GM12878 (cell line): ENCODE measurements at regions not wholly inside any gene's neighbourhood (a gene's known extent, or its start where the extent isn't known, plus 50 kb on each side); places are given as distances from the start of the nearest gene placed in this dataset.

Experiments
- ATAC-seq: fragments of 200-7000 bp; cut with Tn5 transposase; 3 replicates; pipeline ENCODE4 v1.9.1; 2020; ENCODE audit warnings: mild to moderate bottlenecking, moderate library complexity
- BruUV-seq: library from RNA; stranded (reverse); fragments of 400-500 nt; replicated peaks from 2 replicates; lab custom pipeline; 2021; lab: Mats Ljungman, UMichigan
- CTCF ChIA-PET: fragments of 300-600 bp; sonication (Branson Sonifier 250); formaldehyde crosslinking; extraction: SDS; loops from one replicate; lab custom pipeline; 2021; ENCODE audit warnings: inconsistent platforms; lab: Yijun Ruan, JAX
- POLR2A ChIA-PET: fragments of 350-600 bp; formaldehyde crosslinking; extraction: SDS; loops from one replicate; lab custom pipeline; 2021; ENCODE audit warnings: inconsistent platforms; lab: Charles Lee
- RAD21 ChIA-PET: fragments of 300-600 bp; sonication (Branson Sonifier 250); formaldehyde crosslinking; loops from one replicate; lab custom pipeline; 2023; ENCODE audit warnings: antibody characterized with exemption; ENCODE audit not compliant: unreplicated experiment; lab: Charles Lee
- SMC1A ChIA-PET: fragments of 300-600 bp; sonication (Branson Sonifier 250); formaldehyde crosslinking; loops from one replicate; lab custom pipeline; 2023; ENCODE audit not compliant: unreplicated experiment, uncharacterized antibody; lab: Charles Lee
- DNase-seq: peaks from one replicate; pipeline ENCODE4 v3.0.0-alpha.2; 2011; ENCODE audit warnings: low read depth, low spot score
- FAIRE-seq: peaks from 3 replicates; lab custom pipeline; 2011; peaks lifted over from hg19 to GRCh38; lab: Jason Lieb, UNC
- H2AFZ ChIP-seq: 2 replicates; pipeline ENCODE4 v1.6.0; 2011; ENCODE audit warnings: low read depth, low read length, control low read depth; ENCODE audit not compliant: control insufficient read depth
- H3K27ac ChIP-seq: 2 replicates; pipeline ENCODE4 v1.5.1; 2011; ENCODE audit warnings: control low read depth; ENCODE audit not compliant: control insufficient read depth, insufficient read depth
- H3K27me3 ChIP-seq, 2 experiments: replicated peaks in 1 of 2; 2 replicates each; pipeline versions ENCODE4 v1.6.0 to v1.6.1; 2011; ENCODE audit warnings: low read length in 1 of 2; ENCODE audit not compliant: control insufficient read depth in 2 of 2, insufficient read depth in 2 of 2
- H3K36me3 ChIP-seq, 2 experiments: 2 replicates each; pipeline ENCODE4 v1.5.1; 2011; ENCODE audit warnings: low read length in 1 of 2; ENCODE audit not compliant: control insufficient read depth in 2 of 2, insufficient read depth in 2 of 2
- H3K4me1 ChIP-seq: 2 replicates; pipeline ENCODE4 v1.6.1; 2011; ENCODE audit warnings: mild to moderate bottlenecking, low read length, moderate library complexity, mixed read lengths; ENCODE audit not compliant: control insufficient read depth, insufficient read depth
- H3K4me2 ChIP-seq: 2 replicates; pipeline ENCODE4 v1.6.0; 2011; ENCODE audit warnings: control low read depth; ENCODE audit not compliant: control insufficient read depth, insufficient read depth
- H3K4me3 ChIP-seq: fragments of 200-600 bp; sonication (generic); 2 replicates; pipeline ENCODE4 v1.5.1; 2016
- H3K79me2 ChIP-seq: 2 replicates; pipeline ENCODE4 v1.6.0; 2011; ENCODE audit warnings: low read length; ENCODE audit not compliant: control insufficient read depth, insufficient read depth
- H3K9ac ChIP-seq: 2 replicates; pipeline ENCODE4 v1.8.0; 2011; ENCODE audit warnings: low read length, control low read depth, mixed read lengths; ENCODE audit not compliant: control insufficient read depth, insufficient read depth
- H3K9me3 ChIP-seq: replicated peaks from 3 replicates; pipeline ENCODE4 v1.5.1; 2011; ENCODE audit warnings: mild to moderate bottlenecking, low read length; ENCODE audit not compliant: control insufficient read depth, insufficient read depth
- H4K20me1 ChIP-seq: 2 replicates; pipeline ENCODE4 v1.6.0; 2011; ENCODE audit not compliant: control insufficient read depth, insufficient read depth
- BACH1 ChIP-seq: fragments of 450-650 bp; IDR thresholded peaks from 2 replicates; pipeline ENCODE4 v1.6.1; 2017; ENCODE audit warnings: mild to moderate bottlenecking, borderline replicate concordance
- FOXK2 ChIP-seq: fragments of 450-650 bp; IDR thresholded peaks from 2 replicates; pipeline ENCODE4 v1.6.1; 2017; ENCODE audit warnings: mild to moderate bottlenecking, moderate library complexity
- MYC ChIP-seq: IDR thresholded peaks from 2 replicates; pipeline ENCODE4 v1.6.1; 2011; ENCODE audit warnings: mild to moderate bottlenecking, low read length, moderate library complexity, inconsistent platforms; ENCODE audit not compliant: insufficient read depth, insufficient replicate concordance, insufficient read length, severe bottlenecking
- ZZZ3 ChIP-seq: IDR thresholded peaks from 2 replicates; pipeline ENCODE4 v1.6.1; 2011; ENCODE audit warnings: low read depth; ENCODE audit not compliant: control insufficient read depth, insufficient read length
- WGBS: methylation state at CpG from one replicate; pipeline ENCODE4 v1.1.6; 2016; ENCODE audit warnings: low lambda C conversion rate; ENCODE audit not compliant: insufficient replicate concordance, insufficient coverage; ENCODE audit errors: missing lambda C conversion rate; 5-methylcytosine and 5-hydroxymethylcytosine counted together
- in situ Hi-C: fragments of 300-500 bp; cut with MboI; formaldehyde crosslinking; loops from 9 replicates; pipeline ENCODE4 v1.14.3; 2018; ENCODE audit warnings: mixed read lengths
- intact Hi-C: fragments of 100-400 bp; cut with micrococcal nuclease; formaldehyde crosslinking; loops from one replicate; pipeline ENCODE4 v1.14.2; 2022; ENCODE audit not compliant: unreplicated experiment
- TF ChIP-seq, protein P1 (sequence below): IDR thresholded peaks from 2 replicates; pipeline ENCODE4 v1.6.1; 2012; ENCODE audit warnings: mild to moderate bottlenecking, low read depth, low read length
- TF ChIP-seq, protein P2 (sequence below): IDR thresholded peaks from 2 replicates; pipeline ENCODE4 v1.6.1; 2011; ENCODE audit warnings: low read depth, mild to moderate bottlenecking, low read length, moderate library complexity, borderline replicate concordance; ENCODE audit errors: extremely low read depth

DNA sequence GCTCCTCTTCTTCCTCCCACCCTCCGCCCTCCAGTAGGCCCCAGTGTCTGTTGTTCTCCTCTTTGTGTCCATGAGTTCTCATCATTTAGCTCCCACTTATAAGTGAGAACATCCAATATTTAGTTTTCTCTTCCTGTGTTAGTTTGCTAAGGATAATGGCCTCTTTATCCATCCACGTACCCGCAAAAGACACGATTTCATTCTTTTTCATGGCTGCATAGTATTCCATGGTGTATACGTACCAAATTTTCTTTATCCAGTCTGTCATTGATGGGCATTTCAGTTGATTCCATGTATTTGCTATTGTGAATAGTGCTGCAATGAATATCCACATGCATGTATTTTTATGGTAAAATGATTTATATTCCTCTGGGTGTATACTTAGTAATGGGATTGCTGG lies 82.2 kb downstream of the COPS8 start:
- intact Hi-C loops, result no loop called here
- WGBS, result 36% methylated on average over 5 of the region's 5 CpGs
- Histone ChIP-seq H3K27me3 (peaks cover 0 to 2% of the 10 kb centered on the region in 2 experiments; a peak in 1 of 4 replicates), H3K36me3 (no peaks in the 10 kb centered on the region), H3K4me2 (no peak overlapping the region), H3K4me3 (no peak overlapping the region), H3K79me2 (no peaks in the 10 kb centered on the region), H2AFZ (no peak overlapping the region), H3K9ac (no peak overlapping the region), H3K4me1 (no peaks in the 10 kb centered on the region), H3K27ac (no peak overlapping the region), H4K20me1 (no peaks in the 10 kb centered on the region), H3K9me3 (no peaks in the 10 kb centered on the region)
- ChIA-PET POLR2A (no interaction called here), CTCF (no interaction called here), SMC1A (interaction anchor here (0.5 kb wide), 1 partner anchor 84 kb away, joined by 3 read pairs; no protein-coding TSS in a partner anchor), RAD21 (no interaction called here)
- BruUV-seq, result no TSS peak
- TF ChIP-seq, protein P1, sequence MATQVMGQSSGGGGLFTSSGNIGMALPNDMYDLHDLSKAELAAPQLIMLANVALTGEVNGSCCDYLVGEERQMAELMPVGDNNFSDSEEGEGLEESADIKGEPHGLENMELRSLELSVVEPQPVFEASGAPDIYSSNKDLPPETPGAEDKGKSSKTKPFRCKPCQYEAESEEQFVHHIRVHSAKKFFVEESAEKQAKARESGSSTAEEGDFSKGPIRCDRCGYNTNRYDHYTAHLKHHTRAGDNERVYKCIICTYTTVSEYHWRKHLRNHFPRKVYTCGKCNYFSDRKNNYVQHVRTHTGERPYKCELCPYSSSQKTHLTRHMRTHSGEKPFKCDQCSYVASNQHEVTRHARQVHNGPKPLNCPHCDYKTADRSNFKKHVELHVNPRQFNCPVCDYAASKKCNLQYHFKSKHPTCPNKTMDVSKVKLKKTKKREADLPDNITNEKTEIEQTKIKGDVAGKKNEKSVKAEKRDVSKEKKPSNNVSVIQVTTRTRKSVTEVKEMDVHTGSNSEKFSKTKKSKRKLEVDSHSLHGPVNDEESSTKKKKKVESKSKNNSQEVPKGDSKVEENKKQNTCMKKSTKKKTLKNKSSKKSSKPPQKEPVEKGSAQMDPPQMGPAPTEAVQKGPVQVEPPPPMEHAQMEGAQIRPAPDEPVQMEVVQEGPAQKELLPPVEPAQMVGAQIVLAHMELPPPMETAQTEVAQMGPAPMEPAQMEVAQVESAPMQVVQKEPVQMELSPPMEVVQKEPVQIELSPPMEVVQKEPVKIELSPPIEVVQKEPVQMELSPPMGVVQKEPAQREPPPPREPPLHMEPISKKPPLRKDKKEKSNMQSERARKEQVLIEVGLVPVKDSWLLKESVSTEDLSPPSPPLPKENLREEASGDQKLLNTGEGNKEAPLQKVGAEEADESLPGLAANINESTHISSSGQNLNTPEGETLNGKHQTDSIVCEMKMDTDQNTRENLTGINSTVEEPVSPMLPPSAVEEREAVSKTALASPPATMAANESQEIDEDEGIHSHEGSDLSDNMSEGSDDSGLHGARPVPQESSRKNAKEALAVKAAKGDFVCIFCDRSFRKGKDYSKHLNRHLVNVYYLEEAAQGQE, result no peak
- TF ChIP-seq FOXK2, result no peak
- no peak for TF ChIP-seq BACH1
- TF ChIP-seq, protein P2, sequence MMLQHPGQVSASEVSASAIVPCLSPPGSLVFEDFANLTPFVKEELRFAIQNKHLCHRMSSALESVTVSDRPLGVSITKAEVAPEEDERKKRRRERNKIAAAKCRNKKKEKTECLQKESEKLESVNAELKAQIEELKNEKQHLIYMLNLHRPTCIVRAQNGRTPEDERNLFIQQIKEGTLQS, result no peak
- TF ChIP-seq MYC, result no peak
- no peak for TF ChIP-seq ZZZ3
- ATAC-seq (no peak), DNase-seq (no peak), FAIRE-seq (no peak)
- in situ Hi-C loops, result no loop called here
